Endothelial cell of umbilical vein (primary cell): ENCODE measurements at regions not wholly inside any gene's neighbourhood (a gene's known extent, or its start where the extent isn't known, plus 50 kb on each side); places are given as distances from the start of the nearest gene placed in this dataset.

Source experiments
- BruUV-seq: library from RNA; stranded (reverse); fragments of 400-500 nt; replicated peaks from 2 replicates; lab custom pipeline; 2021; lab: Mats Ljungman, UMichigan
- CTCF ChIA-PET: fragments of 300-600, 350-600 bp; sonication (Branson Sonifier 250); formaldehyde crosslinking; loops from one replicate; lab custom pipeline; 2021; ENCODE audit warnings: antibody characterized with exemption, inconsistent platforms; lab: Charles Lee
- POLR2A ChIA-PET: fragments of 300-600, 350-600 bp; sonication (Branson Sonifier 250); formaldehyde crosslinking; loops from one replicate; lab custom pipeline; 2021; ENCODE audit warnings: antibody characterized with exemption, inconsistent platforms; lab: Charles Lee
- DNase-seq: peaks from one replicate; pipeline ENCODE4 v3.0.0-alpha.2; 2011; ENCODE audit warnings: low read depth, low spot score
- FAIRE-seq: peaks from 2 replicates; lab custom pipeline; 2011; peaks lifted over from hg19 to GRCh38; lab: Jason Lieb, UNC
- H2AFZ ChIP-seq: 2 replicates; pipeline ENCODE4 v1.6.0; 2012; ENCODE audit warnings: low read depth, low read length, control low read depth, inconsistent platforms
- H3K27ac ChIP-seq: 2 replicates; pipeline ENCODE4 v1.5.1; 2011; ENCODE audit warnings: low read depth, mild to moderate bottlenecking, control low read depth, low read length, moderate library complexity; ENCODE audit not compliant: insufficient read depth
- H3K27me3 ChIP-seq, 2 experiments: 2 replicates each; pipeline versions ENCODE4 v1.6.0 to v1.6.1; 2011; ENCODE audit warnings: low read length in 2 of 2, mixed read lengths in 1 of 2; ENCODE audit not compliant: control insufficient read depth in 2 of 2, insufficient read depth in 2 of 2
- H3K36me3 ChIP-seq, 2 experiments: 2 replicates in 1 of 2; 3 replicates in 1 of 2; pipeline ENCODE4 v1.5.1; 2011; ENCODE audit warnings: low read length in 2 of 2, mild to moderate bottlenecking in 1 of 2, moderate library complexity in 1 of 2; ENCODE audit not compliant: control insufficient read depth in 2 of 2, insufficient read depth in 2 of 2; ENCODE audit errors: extremely low read depth in 1 of 2
- H3K4me1 ChIP-seq: 3 replicates; pipeline ENCODE4 v1.5.1; 2011; ENCODE audit warnings: mild to moderate bottlenecking, low read length; ENCODE audit not compliant: control insufficient read depth, insufficient read depth; ENCODE audit errors: extremely low read depth
- H3K4me2 ChIP-seq: 2 replicates; pipeline ENCODE4 v1.6.1; 2011; ENCODE audit warnings: low read length, control low read depth, mixed read lengths; ENCODE audit not compliant: insufficient read depth
- H3K4me3 ChIP-seq, 3 experiments: fragments of 200-600 bp in 1 of 3; sonication (generic), shearing (Covaris generic) in 1 of 3; replicated peaks in 1 of 3; 2 replicates each; pipeline ENCODE4 v1.5.1; 2011 to 2016; ENCODE audit warnings: control low read depth in 3 of 3, low read length in 3 of 3, mild to moderate bottlenecking in 2 of 3, inconsistent platforms in 1 of 3, low read depth in 1 of 3, moderate library complexity in 1 of 3; ENCODE audit not compliant: insufficient read depth in 1 of 3
- H3K79me2 ChIP-seq: 2 replicates; pipeline ENCODE4 v1.6.0; 2012; ENCODE audit warnings: low read length, inconsistent platforms; ENCODE audit not compliant: control insufficient read depth, insufficient read depth
- H3K9ac ChIP-seq: replicated peaks from 2 replicates; pipeline ENCODE3; 2011; ENCODE audit warnings: low read length, control low read depth; ENCODE audit not compliant: insufficient read depth; ENCODE audit errors: extremely low read depth
- H3K9me1 ChIP-seq: replicated peaks from 3 replicates; pipeline ENCODE4 v1.6.0; 2011; ENCODE audit warnings: mild to moderate bottlenecking, low read length; ENCODE audit not compliant: control insufficient read depth, insufficient read depth; ENCODE audit errors: extremely low read depth
- H3K9me3 ChIP-seq: replicated peaks from 2 replicates; pipeline ENCODE4 v1.5.1; 2012; ENCODE audit warnings: low read length, inconsistent platforms; ENCODE audit not compliant: control insufficient read depth, insufficient read depth
- H4K20me1 ChIP-seq: replicated peaks from 2 replicates; pipeline ENCODE3; 2011; ENCODE audit warnings: mild to moderate bottlenecking, low read length; ENCODE audit not compliant: control insufficient read depth, insufficient read depth; ENCODE audit errors: extremely low read depth
- EZH2 ChIP-seq: IDR thresholded peaks from 2 replicates; pipeline ENCODE4 v1.6.1; 2012; ENCODE audit warnings: borderline replicate concordance, low read depth, mild to moderate bottlenecking, moderate library complexity, low read length, inconsistent platforms; ENCODE audit not compliant: severe bottlenecking
- FOS ChIP-seq: IDR thresholded peaks from 2 replicates; pipeline ENCODE4 v1.6.1; 2011; ENCODE audit warnings: mild to moderate bottlenecking, low read length, moderate library complexity, borderline replicate concordance; ENCODE audit not compliant: insufficient read depth
- GATA2 ChIP-seq: IDR thresholded peaks from 2 replicates; pipeline ENCODE4 v1.7.0; 2011; ENCODE audit warnings: low read depth, mild to moderate bottlenecking, moderate library complexity, mixed read lengths, low read length; ENCODE audit not compliant: insufficient read length, insufficient read depth
- JUN ChIP-seq: IDR thresholded peaks from 2 replicates; pipeline ENCODE4 v1.6.1; 2011; ENCODE audit warnings: borderline replicate concordance, low read depth; ENCODE audit not compliant: insufficient read length, insufficient read depth
- MYC ChIP-seq: IDR thresholded peaks from one replicate; pipeline ENCODE4 v1.6.1; 2011; ENCODE audit warnings: mild to moderate bottlenecking, low read depth, low read length
- POLR2A ChIP-seq: IDR thresholded peaks from 2 replicates; pipeline ENCODE4 v1.6.1; 2012; ENCODE audit warnings: low read depth, mild to moderate bottlenecking, control low read depth, low read length
- POLR2AphosphoS5 ChIP-seq: IDR thresholded peaks from 2 replicates; pipeline ENCODE4 v1.6.1; 2012; ENCODE audit warnings: low read depth, mild to moderate bottlenecking, control low read depth, low read length, moderate library complexity; ENCODE audit not compliant: insufficient read depth
- dilution Hi-C: fragments of 300-500 bp; cut with MboI; formaldehyde crosslinking; loops from one replicate; pipeline ENCODE4 v1.15.0; 2019; ENCODE audit warnings: low sequenced_read_pairs; ENCODE audit not compliant: extremely low pct_ligation_motif_present
- intact Hi-C: fragments of 100-400 bp; cut with micrococcal nuclease; formaldehyde crosslinking; loops from one replicate; pipeline ENCODE4 v1.10.0; 2022
- TF ChIP-seq, protein P1 (sequence below), 2 donors: IDR thresholded peaks; 1 replicate in 1 of 2; 2 replicates in 1 of 2; pipeline ENCODE4 v1.5.1; 2011; ENCODE audit warnings: low read length in 2 of 2, mild to moderate bottlenecking in 2 of 2, moderate library complexity in 2 of 2, control low read depth in 1 of 2, inconsistent platforms in 1 of 2, low read depth in 1 of 2; ENCODE audit not compliant: insufficient read depth in 1 of 2; ENCODE audit errors: extremely low read depth in 1 of 2
- TF ChIP-seq, protein P2 (sequence below): IDR thresholded peaks from 2 replicates; pipeline ENCODE4 v1.6.1; 2011; ENCODE audit not compliant: insufficient read depth, insufficient read length

DNA sequence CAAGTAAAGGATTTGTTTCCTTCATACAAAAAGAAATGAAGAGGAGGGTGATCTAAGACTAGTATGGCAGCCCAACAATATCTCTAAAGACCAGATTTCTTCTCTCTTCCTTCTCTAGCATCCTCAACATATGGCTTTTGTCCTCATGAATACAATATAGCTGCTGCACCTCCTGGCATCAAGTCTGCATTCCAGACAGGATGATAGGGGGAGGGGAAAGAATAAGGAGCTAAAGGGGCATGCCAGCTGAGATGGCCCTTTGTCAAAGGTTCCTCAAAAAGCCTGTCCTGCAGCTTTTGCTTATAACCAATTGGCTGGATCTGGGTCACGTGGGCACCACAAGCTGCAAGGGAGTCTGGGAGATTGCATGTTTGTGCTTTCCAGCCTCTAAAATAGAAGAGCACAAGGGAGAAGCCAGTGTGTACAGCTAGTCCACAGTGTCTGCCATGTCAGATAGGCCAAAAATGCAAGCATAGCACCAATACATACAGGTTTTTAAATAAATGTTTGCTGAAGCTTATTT lies 132.6 kb downstream of the BCOR start:
- H3K79me2 ChIP-seq = no peaks in the 10 kb centered on the region
- no peak overlapping the region for H3K9ac ChIP-seq
- dilution Hi-C loops (no loop called here), intact Hi-C loops (no loop called here)
- no peak overlapping the region for H3K4me3 ChIP-seq
- ChIA-PET CTCF (no interaction called here), POLR2A (no interaction called here)
- H3K27ac ChIP-seq = no peak overlapping the region
- no peaks in the 10 kb centered on the region for H3K9me1 ChIP-seq
- H2AFZ ChIP-seq = no peak overlapping the region
- H3K27me3 ChIP-seq = no peaks in the 10 kb centered on the region
- no peak for FAIRE-seq
- BruUV-seq = no TSS peak
- no peaks in the 10 kb centered on the region for H3K9me3 ChIP-seq
- DNase-seq = no peak
- TF ChIP-seq GATA2 (no peak), MYC (no peak), JUN (no peak), FOS (no peak), POLR2A (no peak), POLR2AphosphoS5 (no peak), EZH2 (no peak)
- TF ChIP-seq, protein P1, sequence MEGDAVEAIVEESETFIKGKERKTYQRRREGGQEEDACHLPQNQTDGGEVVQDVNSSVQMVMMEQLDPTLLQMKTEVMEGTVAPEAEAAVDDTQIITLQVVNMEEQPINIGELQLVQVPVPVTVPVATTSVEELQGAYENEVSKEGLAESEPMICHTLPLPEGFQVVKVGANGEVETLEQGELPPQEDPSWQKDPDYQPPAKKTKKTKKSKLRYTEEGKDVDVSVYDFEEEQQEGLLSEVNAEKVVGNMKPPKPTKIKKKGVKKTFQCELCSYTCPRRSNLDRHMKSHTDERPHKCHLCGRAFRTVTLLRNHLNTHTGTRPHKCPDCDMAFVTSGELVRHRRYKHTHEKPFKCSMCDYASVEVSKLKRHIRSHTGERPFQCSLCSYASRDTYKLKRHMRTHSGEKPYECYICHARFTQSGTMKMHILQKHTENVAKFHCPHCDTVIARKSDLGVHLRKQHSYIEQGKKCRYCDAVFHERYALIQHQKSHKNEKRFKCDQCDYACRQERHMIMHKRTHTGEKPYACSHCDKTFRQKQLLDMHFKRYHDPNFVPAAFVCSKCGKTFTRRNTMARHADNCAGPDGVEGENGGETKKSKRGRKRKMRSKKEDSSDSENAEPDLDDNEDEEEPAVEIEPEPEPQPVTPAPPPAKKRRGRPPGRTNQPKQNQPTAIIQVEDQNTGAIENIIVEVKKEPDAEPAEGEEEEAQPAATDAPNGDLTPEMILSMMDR (IDR thresholded peaks at IDR 0.05; ENCODE audit: extremely low read depth in 1 of 2, insufficient read depth in 1 of 2, low read depth in 1 of 2, low read length in 2 of 2) = no peak
- TF ChIP-seq, protein P2, sequence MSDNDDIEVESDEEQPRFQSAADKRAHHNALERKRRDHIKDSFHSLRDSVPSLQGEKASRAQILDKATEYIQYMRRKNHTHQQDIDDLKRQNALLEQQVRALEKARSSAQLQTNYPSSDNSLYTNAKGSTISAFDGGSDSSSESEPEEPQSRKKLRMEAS = no peak
- peaks cover 15% of the 10 kb centered on the region for H3K4me1 ChIP-seq
- H3K4me2 ChIP-seq = no peak overlapping the region
- no peaks in the 10 kb centered on the region for H3K36me3 ChIP-seq
- no peaks in the 10 kb centered on the region for H4K20me1 ChIP-seq
